Ovary (tissue), 3 donors: ENCODE measurements at regions not wholly inside any gene's neighbourhood (a gene's known extent, or its start where the extent isn't known, plus 50 kb on each side); places are given as distances from the start of the nearest gene placed in this dataset.

Source experiments
- EP300 ChIP-seq: sonication (generic); formaldehyde crosslinking; IDR thresholded peaks from one replicate; pipeline ENCODE4 v1.6.1; 2017; ENCODE audit warnings: antibody characterized with exemption
- TF ChIP-seq, protein P1 (sequence below), 3 donors: fragments of 450-650 bp in 2 of 3; fragments of 200-600 bp in 1 of 3; IDR thresholded peaks; one replicate each; pipeline versions ENCODE4 v1.5.1 to v1.8.0; 2016 to 2022; ENCODE audit warnings: antibody characterized with exemption in 3 of 3, mild to moderate bottlenecking in 1 of 3
- donor health status: DM: no; HTN: no; CAD: no.

DNA sequence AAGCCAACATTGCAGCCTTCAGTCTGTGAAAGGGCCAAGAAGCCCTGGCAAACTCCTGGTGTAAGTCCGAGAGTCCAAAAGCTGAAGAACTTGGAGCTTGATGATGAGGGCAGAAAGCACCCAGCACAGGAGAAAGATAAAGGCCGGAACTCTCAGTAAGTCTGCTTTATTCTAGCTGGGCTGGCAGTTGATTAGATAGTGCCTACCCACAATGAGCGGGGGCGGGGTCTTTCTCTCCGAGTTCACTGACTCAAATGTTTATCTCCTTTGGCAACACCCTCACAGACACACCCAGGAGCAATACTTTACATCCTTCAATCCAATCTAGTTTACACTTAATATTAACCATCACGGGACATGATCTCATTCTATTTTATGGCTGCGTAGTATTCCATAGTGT lies 1317.1 kb downstream of the SLITRK1 start:
- TF ChIP-seq, protein P1, sequence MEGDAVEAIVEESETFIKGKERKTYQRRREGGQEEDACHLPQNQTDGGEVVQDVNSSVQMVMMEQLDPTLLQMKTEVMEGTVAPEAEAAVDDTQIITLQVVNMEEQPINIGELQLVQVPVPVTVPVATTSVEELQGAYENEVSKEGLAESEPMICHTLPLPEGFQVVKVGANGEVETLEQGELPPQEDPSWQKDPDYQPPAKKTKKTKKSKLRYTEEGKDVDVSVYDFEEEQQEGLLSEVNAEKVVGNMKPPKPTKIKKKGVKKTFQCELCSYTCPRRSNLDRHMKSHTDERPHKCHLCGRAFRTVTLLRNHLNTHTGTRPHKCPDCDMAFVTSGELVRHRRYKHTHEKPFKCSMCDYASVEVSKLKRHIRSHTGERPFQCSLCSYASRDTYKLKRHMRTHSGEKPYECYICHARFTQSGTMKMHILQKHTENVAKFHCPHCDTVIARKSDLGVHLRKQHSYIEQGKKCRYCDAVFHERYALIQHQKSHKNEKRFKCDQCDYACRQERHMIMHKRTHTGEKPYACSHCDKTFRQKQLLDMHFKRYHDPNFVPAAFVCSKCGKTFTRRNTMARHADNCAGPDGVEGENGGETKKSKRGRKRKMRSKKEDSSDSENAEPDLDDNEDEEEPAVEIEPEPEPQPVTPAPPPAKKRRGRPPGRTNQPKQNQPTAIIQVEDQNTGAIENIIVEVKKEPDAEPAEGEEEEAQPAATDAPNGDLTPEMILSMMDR (IDR thresholded peaks at IDR 0.05): no peak
- TF ChIP-seq EP300: no peak
